Skeletal muscle tissue (tissue), 3 donors: ENCODE measurements at regions not wholly inside any gene's neighbourhood (a gene's known extent, or its start where the extent isn't known, plus 50 kb on each side); places are given as distances from the start of the nearest gene placed in this dataset.

Experiments
- H3K27ac ChIP-seq: one replicate; pipeline ENCODE4 v1.7.0; 2013; ENCODE audit warnings: mild to moderate bottlenecking, low read depth, low read length, inconsistent platforms
- H3K27me3 ChIP-seq, 3 donors: one replicate each; pipeline ENCODE4 v1.7.0; 2013; ENCODE audit warnings: low read length in 3 of 3; ENCODE audit not compliant: control insufficient read depth in 3 of 3, insufficient read depth in 3 of 3
- H3K36me3 ChIP-seq, 3 donors: one replicate each; pipeline ENCODE4 v1.7.0; 2013; ENCODE audit warnings: low read length in 3 of 3; ENCODE audit not compliant: control insufficient read depth in 3 of 3, insufficient read depth in 3 of 3
- H3K4me1 ChIP-seq, 3 donors: one replicate each; pipeline ENCODE4 v1.7.0; 2013; ENCODE audit warnings: low read length in 3 of 3, mild to moderate bottlenecking in 3 of 3; ENCODE audit not compliant: control insufficient read depth in 3 of 3, insufficient read depth in 3 of 3
- H3K4me3 ChIP-seq, 3 donors: one replicate each; pipeline ENCODE4 v1.7.0; 2013; ENCODE audit warnings: low read length in 3 of 3
- H3K9ac ChIP-seq, 3 donors: one replicate each; pipeline ENCODE4 v1.7.0; 2013; ENCODE audit warnings: low read length in 3 of 3, mild to moderate bottlenecking in 3 of 3, moderate library complexity in 2 of 3, low read depth in 1 of 3
- H3K9me3 ChIP-seq, 3 donors: one replicate each; pipeline ENCODE4 v1.7.0; 2013; ENCODE audit warnings: low read length in 3 of 3; ENCODE audit not compliant: control insufficient read depth in 3 of 3
- donor health status: Osteomylitis.

DNA sequence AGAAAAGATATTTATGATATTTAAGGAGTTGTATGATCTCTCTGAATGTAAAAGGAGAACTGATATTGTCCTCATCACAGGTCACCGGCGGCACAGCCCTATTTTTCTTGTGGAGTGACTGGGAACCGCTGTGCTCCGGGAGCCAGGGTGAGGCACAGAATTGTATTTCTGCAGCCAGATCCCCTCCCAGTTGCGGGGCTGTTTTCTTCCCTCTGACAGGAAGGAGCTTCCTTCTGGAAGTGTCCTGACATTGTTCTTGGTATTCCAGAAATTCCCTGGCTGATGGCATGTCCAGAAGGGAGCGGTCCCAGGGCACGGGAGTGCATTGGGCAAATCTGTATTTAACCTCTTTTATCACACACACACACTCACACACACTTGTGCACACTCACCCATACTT is 268.6 kb upstream of the FOXF1 start:
- Histone ChIP-seq H3K36me3 (no peaks in the 10 kb centered on the region), H3K27ac (no peak overlapping the region), H3K9me3 (peaks cover 0 to 8% (median 0%) of the 10 kb centered on the region in 3 donors), H3K27me3 (peaks cover 20 to 51% (median 44%) of the 10 kb centered on the region in 3 donors), H3K9ac (no peak overlapping the region), H3K4me3 (no peak overlapping the region), H3K4me1 (no peaks in the 10 kb centered on the region)

GRCh38 chr16:86242244-86243122 is 267.8 kb upstream of the FOXF1 start:
- no peaks in the 10 kb centered on the region for H3K36me3 ChIP-seq
- no peak overlapping the region for H3K4me3 ChIP-seq
- H3K4me1 ChIP-seq = no peaks in the 10 kb centered on the region
- H3K9me3 ChIP-seq = peaks cover 0 to 8% (median 0%) of the 10 kb centered on the region in 3 donors
- no peak overlapping the region for H3K27ac ChIP-seq
- peaks cover 20 to 54% (median 44%) of the 10 kb centered on the region in 3 donors for H3K27me3 ChIP-seq
- H3K9ac ChIP-seq = no peak overlapping the region

DNA sequence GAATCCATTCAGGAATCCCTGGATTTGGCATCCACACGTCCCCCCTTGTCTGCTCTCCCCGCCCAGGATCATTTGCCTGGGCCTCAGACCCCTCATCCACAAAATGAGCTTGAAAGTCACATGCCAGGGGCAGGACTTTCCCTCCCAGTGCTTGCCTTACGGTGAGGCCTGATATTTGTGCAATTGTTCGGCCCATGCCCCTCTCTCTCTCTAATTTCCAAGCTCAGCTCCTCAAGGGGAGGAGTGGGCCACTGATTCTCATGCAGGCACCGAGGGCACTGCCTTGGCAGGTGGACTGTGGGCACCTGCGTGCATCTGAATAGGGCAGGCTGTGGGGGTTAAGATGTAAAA is 267.2 kb upstream of the FOXF1 start:
- Histone ChIP-seq H3K27me3 (peaks cover 20 to 54% (median 44%) of the 10 kb centered on the region in 3 donors), H3K4me1 (no peaks in the 10 kb centered on the region), H3K4me3 (no peak overlapping the region), H3K9me3 (peaks cover 0 to 8% (median 0%) of the 10 kb centered on the region in 3 donors), H3K9ac (no peak overlapping the region), H3K36me3 (no peaks in the 10 kb centered on the region), H3K27ac (no peak overlapping the region)

- no peak overlapping the region for H3K27ac ChIP-seq
- no peaks in the 10 kb centered on the region for H3K36me3 ChIP-seq
- peaks cover 0 to 8% (median 0%) of the 10 kb centered on the region in 3 donors for H3K9me3 ChIP-seq
- no peak overlapping the region for H3K4me3 ChIP-seq
- H3K9ac ChIP-seq = no peak overlapping the region
- peaks cover 20 to 54% (median 44%) of the 10 kb centered on the region in 3 donors for H3K27me3 ChIP-seq
- H3K4me1 ChIP-seq = no peaks in the 10 kb centered on the region
Measured at GRCh38 chr16:86243571-86244154, 266.7 kb upstream of the FOXF1 start.

- Histone ChIP-seq H3K27me3 (peaks cover 20 to 54% (median 44%) of the 10 kb centered on the region in 3 donors), H3K4me1 (no peaks in the 10 kb centered on the region)
Measured at GRCh38 chr16:86244158-86244557, 266.2 kb upstream of the FOXF1 start.

GRCh38 chr16:86244936-86245335 is 265.4 kb upstream of the FOXF1 start:
- H3K4me1 ChIP-seq = no peaks in the 10 kb centered on the region
- no peak overlapping the region for H3K27ac ChIP-seq
- H3K4me3 ChIP-seq = no peak overlapping the region
- H3K9me3 ChIP-seq = peaks cover 0 to 8% (median 0%) of the 10 kb centered on the region in 3 donors
- H3K9ac ChIP-seq = no peak overlapping the region
- peaks cover 20 to 50% (median 41%) of the 10 kb centered on the region in 3 donors for H3K27me3 ChIP-seq
- H3K36me3 ChIP-seq = no peaks in the 10 kb centered on the region

More at GRCh38 chr16:86244158-86244557, 266.2 kb upstream of the FOXF1 start:
- H3K27ac ChIP-seq = no peak overlapping the region
- H3K36me3 ChIP-seq = no peaks in the 10 kb centered on the region
- no peak overlapping the region for H3K4me3 ChIP-seq
- H3K9ac ChIP-seq = no peak overlapping the region
- H3K9me3 ChIP-seq = peaks cover 0 to 8% (median 0%) of the 10 kb centered on the region in 3 donors

DNA sequence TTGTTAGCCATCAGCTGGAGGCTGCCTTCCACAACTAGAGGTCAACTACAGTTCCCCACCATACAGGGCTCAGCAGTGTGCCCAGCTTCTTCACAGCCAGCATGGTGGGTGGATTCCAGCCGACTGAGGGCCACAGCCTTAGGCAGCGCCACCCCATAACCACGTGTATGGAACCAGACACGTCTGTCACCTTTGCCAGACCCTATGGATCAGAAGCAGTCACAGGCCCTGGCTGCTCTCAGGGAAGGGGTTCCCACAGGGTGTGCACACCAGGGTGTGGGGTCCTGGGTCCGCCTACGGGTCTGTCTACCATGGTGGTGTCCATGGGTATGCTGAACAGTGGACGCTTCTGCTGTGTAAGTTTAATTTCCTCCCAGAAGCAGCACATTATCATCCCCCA is 265.0 kb upstream of the FOXF1 start:
- peaks cover 20 to 49% (median 41%) of the 10 kb centered on the region in 3 donors for H3K27me3 ChIP-seq
- H3K9me3 ChIP-seq = peaks cover 0 to 8% (median 0%) of the 10 kb centered on the region in 3 donors
- no peak overlapping the region for H3K27ac ChIP-seq
- H3K4me1 ChIP-seq = no peaks in the 10 kb centered on the region
- H3K36me3 ChIP-seq = no peaks in the 10 kb centered on the region
- H3K4me3 ChIP-seq = no peak overlapping the region
- H3K9ac ChIP-seq = no peak overlapping the region

- Histone ChIP-seq H3K27me3 (peaks cover 20 to 48% (median 38%) of the 10 kb centered on the region in 3 donors), H3K27ac (no peak overlapping the region), H3K9ac (no peak overlapping the region), H3K36me3 (no peaks in the 10 kb centered on the region), H3K9me3 (peaks cover 0 to 8% (median 0%) of the 10 kb centered on the region in 3 donors), H3K4me3 (no peak overlapping the region), H3K4me1 (no peaks in the 10 kb centered on the region)
Measured at GRCh38 chr16:86245895-86246294, 264.4 kb upstream of the FOXF1 start.

DNA sequence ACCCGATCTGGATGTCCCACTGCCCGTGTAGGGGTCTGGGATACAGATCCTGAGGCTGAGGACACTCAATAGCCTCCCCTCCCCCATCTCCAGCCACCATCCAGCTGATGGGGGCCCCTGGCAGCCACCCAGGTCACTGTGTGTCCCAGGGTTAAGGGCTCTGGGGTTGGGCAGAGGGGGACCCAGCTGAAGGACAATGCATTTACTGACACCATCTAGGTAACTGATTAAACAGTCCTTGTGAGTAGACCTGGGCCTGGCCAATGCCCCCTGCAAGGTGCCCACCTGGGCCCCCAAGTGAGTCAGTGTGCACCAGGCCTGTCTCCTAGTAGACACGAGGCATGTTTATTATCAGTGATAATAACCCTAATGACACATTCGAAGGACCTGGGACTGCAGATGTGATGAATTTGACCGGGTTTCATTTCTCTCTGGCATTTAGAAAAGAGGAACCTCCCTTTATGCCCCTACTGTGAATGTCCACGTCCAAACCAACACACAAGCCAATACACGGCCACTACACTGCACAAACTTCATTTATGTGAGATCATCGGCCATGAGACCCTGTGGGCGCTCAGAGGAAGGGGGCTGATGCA is 261.9 kb upstream of the FOXF1 start:
- H3K4me1 ChIP-seq = no peaks in the 10 kb centered on the region
- H3K9me3 ChIP-seq = peaks cover 0 to 6% (median 0%) of the 10 kb centered on the region in 3 donors
- H3K9ac ChIP-seq = no peak overlapping the region
- no peaks in the 10 kb centered on the region for H3K36me3 ChIP-seq
- no peak overlapping the region for H3K27ac ChIP-seq
- peaks cover 2 to 29% (median 20%) of the 10 kb centered on the region in 3 donors for H3K27me3 ChIP-seq
- H3K4me3 ChIP-seq = no peak overlapping the region

- H3K9ac ChIP-seq = no peak overlapping the region
- H3K4me1 ChIP-seq = no peaks in the 10 kb centered on the region
- peaks cover 0 to 20% (median 10%) of the 10 kb centered on the region in 3 donors for H3K27me3 ChIP-seq
- no peaks in the 10 kb centered on the region for H3K36me3 ChIP-seq
- no peak overlapping the region for H3K4me3 ChIP-seq
- peaks cover 0 to 6% (median 0%) of the 10 kb centered on the region in 3 donors for H3K9me3 ChIP-seq
- H3K27ac ChIP-seq = no peak overlapping the region
Measured at GRCh38 chr16:86249631-86250030, 260.7 kb upstream of the FOXF1 start.
